K562 (cell line): ENCODE measurements at regions not wholly inside any gene's neighbourhood (a gene's known extent, or its start where the extent isn't known, plus 50 kb on each side); places are given as distances from the start of the nearest gene placed in this dataset.
A peak's percentile ranks its signal among the peaks of the same experiment; 100 is the strongest.

Source experiments
- CTCF ChIP-seq, 3 experiments: IDR thresholded peaks in 2 of 3; conservative IDR thresholded peaks in 1 of 3; 2 replicates each; pipeline ENCODE4 v1.5.1; 2011 to 2012; ENCODE audit warnings: low read length in 3 of 3, mild to moderate bottlenecking in 3 of 3, control low read depth in 2 of 3, improper control_type of control experiment in 1 of 3, inconsistent platforms in 1 of 3, low read depth in 1 of 3, mixed read lengths in 1 of 3, moderate library complexity in 1 of 3; ENCODE audit not compliant: insufficient read depth in 2 of 3
- DEAF1 ChIP-seq: fragments of 450-650 bp; formaldehyde crosslinking; IDR thresholded peaks from 2 replicates; pipeline ENCODE4 v1.4.0; 2020; ENCODE audit warnings: mild to moderate bottlenecking, moderate library complexity
- FOXK1 ChIP-seq: sonication (generic); formaldehyde crosslinking; IDR thresholded peaks from 2 replicates; pipeline ENCODE4 v1.8.0; 2022; ENCODE audit warnings: missing genetic modification reagents, mild to moderate bottlenecking, borderline replicate concordance
- MAFF ChIP-seq: IDR thresholded peaks from 2 replicates; pipeline ENCODE4 v1.6.1; 2012; ENCODE audit warnings: low read length, improper control_type of control experiment
- RAD21 ChIP-seq, 2 experiments: fragments of 250-450 bp in 1 of 2; fragments of 450-650 bp in 1 of 2; sonication (Bioruptor Pico) in 1 of 2; formaldehyde crosslinking in 1 of 2; IDR thresholded peaks in 1 of 2; conservative IDR thresholded peaks in 1 of 2; 2 replicates each; pipeline versions ENCODE4 v1.4.0 to v1.8.0; 2020 to 2022; ENCODE audit warnings: mild to moderate bottlenecking in 2 of 2, moderate library complexity in 1 of 2
- ZNF197 ChIP-seq: fragments of 200-800 bp; sonication (Bioruptor generic); IDR thresholded peaks from 2 replicates; pipeline ENCODE4 v1.6.1; 2016; ENCODE audit warnings: low read depth, missing genetic modification characterization, missing compliant biosample characterization
- ZNF583 ChIP-seq: fragments of 250-450 bp; sonication (Bioruptor Pico); IDR thresholded peaks from 2 replicates; pipeline ENCODE4 v1.4.0; 2020

- TF ChIP-seq CTCF (IDR thresholded peaks at IDR 0.05 in 2 of 3, conservative IDR thresholded peaks at IDR 0.05 in 1 of 3; ENCODE audit: insufficient read depth in 2 of 3, low read depth in 1 of 3, low read length in 3 of 3) (peak; percentile 60 to 71 (median 63)), DEAF1 (CRISPR knock-in tag) (peak; percentile 38; the same call in 1 of the 2 replicates), ZNF197 (CRISPR knock-in tag) (no peak), ZNF583 (no peak), RAD21 (CRISPR knock-in tag; conservative IDR thresholded peaks at IDR 0.05 in 1 of 2, IDR thresholded peaks at IDR 0.05 in 1 of 2) (peak; percentile 68 to 80), MAFF (no peak), FOXK1 (CRISPR knock-in tag) (no peak)
Measured at GRCh38 chr3:71955240-71956068, 170.5 kb upstream of the PROK2 start (continued).
